ENCODE measurements at regions not wholly inside any gene's neighbourhood (a gene's known extent, or its start where the extent isn't known, plus 50 kb on each side); places are given as distances from the start of the nearest gene placed in this dataset.

GRCh38 chr2:37554687-37555086, 116.8 kb downstream of the CDC42EP3 start:
- no peaks in the 10 kb centered on the region for H3K9me3 Mint-ChIP-seq
- WGBS (ENCODE audit: insufficient coverage): 89% methylated on average over 2 of the region's 2 CpGs
- no peak overlapping the region for H3K27ac ChIP-seq (ENCODE audit: low read length)

GRCh38 chr2:37555457-37555856, 116.0 kb downstream of the CDC42EP3 start:
- Mint-ChIP-seq H3K27me3 (ENCODE audit: low read depth in 2 of 2) (no peaks in the 10 kb centered on the region), H3K36me3 (no peaks in the 10 kb centered on the region), H3K27ac (no peak overlapping the region), H3K4me3 (no peak overlapping the region), H3K4me1 (peaks cover 38% of the 10 kb centered on the region in 2 donors), H3K9me3 (no peaks in the 10 kb centered on the region)
- 23% methylated on average over 5 of the region's 5 CpGs for WGBS (ENCODE audit: insufficient coverage)
- ATAC-seq: peak; percentile 85 to 90 (median 85)
- Histone ChIP-seq H3K4me3 (ENCODE audit: low read length) (no peak overlapping the region), H3K36me3 (ENCODE audit: control insufficient read depth, insufficient read depth, low read length) (no peaks in the 10 kb centered on the region), H3K9me3 (ENCODE audit: control insufficient read depth, insufficient read depth, low read length) (no peaks in the 10 kb centered on the region), H3K27me3 (ENCODE audit: control insufficient read depth, insufficient read depth, low read length) (no peaks in the 10 kb centered on the region), H3K4me1 (ENCODE audit: control insufficient read depth, insufficient read depth, low read length) (peaks cover 30% of the 10 kb centered on the region), H3K27ac (ENCODE audit: low read length) (peak overlapping the region; percentile 60)
- DNase-seq: peak in 1 of 2 donors; percentile 45
- no peak for TF ChIP-seq CTCF (IDR thresholded peaks at IDR 0.05)
- intact Hi-C loops (cut with micrococcal nuclease): no loop called here

More at GRCh38 chr2:37554687-37555086, 116.8 kb downstream of the CDC42EP3 start:
- Mint-ChIP-seq H3K27me3 (ENCODE audit: low read depth in 2 of 2) (no peaks in the 10 kb centered on the region), H3K4me1 (peaks cover 38 to 40% of the 10 kb centered on the region in 2 donors), H3K27ac (no peak overlapping the region), H3K4me3 (no peak overlapping the region), H3K36me3 (no peaks in the 10 kb centered on the region)
- H3K27me3 ChIP-seq (ENCODE audit: control insufficient read depth, insufficient read depth, low read length): no peaks in the 10 kb centered on the region
- intact Hi-C loops (cut with micrococcal nuclease): no loop called here
- DNase-seq: no peak
- H3K9me3 ChIP-seq (ENCODE audit: control insufficient read depth, insufficient read depth, low read length): no peaks in the 10 kb centered on the region
- no peaks in the 10 kb centered on the region for H3K36me3 ChIP-seq (ENCODE audit: control insufficient read depth, insufficient read depth, low read length)
- no peak for TF ChIP-seq CTCF (IDR thresholded peaks at IDR 0.05)
- H3K4me1 ChIP-seq (ENCODE audit: control insufficient read depth, insufficient read depth, low read length): peaks cover 25% of the 10 kb centered on the region
- H3K4me3 ChIP-seq (ENCODE audit: low read length): no peak overlapping the region
- no peak for ATAC-seq

- no peak for TF ChIP-seq CTCF (IDR thresholded peaks at IDR 0.05)
- H3K9me3 ChIP-seq (ENCODE audit: control insufficient read depth, insufficient read depth, low read length): no peaks in the 10 kb centered on the region
- H3K9me3 Mint-ChIP-seq: no peaks in the 10 kb centered on the region
- no peak overlapping the region for H3K4me3 Mint-ChIP-seq
- no peaks in the 10 kb centered on the region for H3K36me3 Mint-ChIP-seq
- peak overlapping the region; percentile 60 for H3K27ac ChIP-seq (ENCODE audit: low read length)
- H3K27me3 Mint-ChIP-seq (ENCODE audit: low read depth in 2 of 2): no peaks in the 10 kb centered on the region
- intact Hi-C loops (cut with micrococcal nuclease): no loop called here
- no peaks in the 10 kb centered on the region for H3K36me3 ChIP-seq (ENCODE audit: control insufficient read depth, insufficient read depth, low read length)
- no peak overlapping the region for H3K27ac Mint-ChIP-seq
- no peak overlapping the region for H3K4me3 ChIP-seq (ENCODE audit: low read length)
- WGBS (ENCODE audit: insufficient coverage): 100% methylated on average over 1 of the region's 3 CpGs
- H3K4me1 ChIP-seq (ENCODE audit: control insufficient read depth, insufficient read depth, low read length): peaks cover 31% of the 10 kb centered on the region
- peaks cover 42 to 45% of the 10 kb centered on the region in 2 donors for H3K4me1 Mint-ChIP-seq
- ATAC-seq (no peak), DNase-seq (no peak)
- H3K27me3 ChIP-seq (ENCODE audit: control insufficient read depth, insufficient read depth, low read length): no peaks in the 10 kb centered on the region
Observed at GRCh38 chr2:37556256-37556655, 115.2 kb downstream of the CDC42EP3 start.

GRCh38 chr2:37558623-37559022, 112.8 kb downstream of the CDC42EP3 start:
- H3K9me3 ChIP-seq (ENCODE audit: control insufficient read depth, insufficient read depth, low read length): no peaks in the 10 kb centered on the region
- peaks cover 31% of the 10 kb centered on the region for H3K4me1 ChIP-seq (ENCODE audit: control insufficient read depth, insufficient read depth, low read length)
- intact Hi-C loops (cut with micrococcal nuclease): no loop called here
- Mint-ChIP-seq H3K36me3 (no peaks in the 10 kb centered on the region), H3K9me3 (no peaks in the 10 kb centered on the region), H3K4me3 (peak overlapping the region; percentile 36), H3K27me3 (ENCODE audit: low read depth in 2 of 2) (no peaks in the 10 kb centered on the region), H3K4me1 (peaks cover 42 to 46% of the 10 kb centered on the region in 2 donors), H3K27ac (peak overlapping the region; percentile 67 to 77)
- TF ChIP-seq CTCF (IDR thresholded peaks at IDR 0.05): no peak
- H3K4me3 ChIP-seq (ENCODE audit: low read length): no peak overlapping the region
- H3K36me3 ChIP-seq (ENCODE audit: control insufficient read depth, insufficient read depth, low read length): no peaks in the 10 kb centered on the region
- ATAC-seq (peak; percentile 32 to 60 (median 51)), DNase-seq (no peak)
- peak overlapping the region; percentile 44 for H3K27ac ChIP-seq (ENCODE audit: low read length)
- WGBS (ENCODE audit: insufficient coverage): 82% methylated on average over 1 of the region's 1 CpG
- H3K27me3 ChIP-seq (ENCODE audit: control insufficient read depth, insufficient read depth, low read length): no peaks in the 10 kb centered on the region
